CD14-positive monocyte (primary cell): ENCODE measurements at regions not wholly inside any gene's neighbourhood (a gene's known extent, or its start where the extent isn't known, plus 50 kb on each side); places are given as distances from the start of the nearest gene placed in this dataset.
"Not testable (repeated sequence)": the region's sequence is repeated elsewhere in the genome, so short reads cannot be mapped to it uniquely, and the experiment has no call there.

Experiments
- DNase-seq, 3 donors: peaks; one replicate each; pipeline ENCODE4 v3.0.0-alpha.2; 2011 to 2022
- H2AFZ ChIP-seq: 2 replicates; pipeline ENCODE4 v1.6.0; 2012; ENCODE audit warnings: mild to moderate bottlenecking, low read depth, low read length, inconsistent platforms; ENCODE audit not compliant: insufficient read depth, poor library complexity, severe bottlenecking
- H3K27ac ChIP-seq, 2 donors: 1 replicate in 1 of 2; 2 replicates in 1 of 2; pipeline ENCODE4 v1.5.1; 2012 to 2013; ENCODE audit warnings: low read length in 2 of 2, control low read depth in 1 of 2, inconsistent platforms in 1 of 2, low read depth in 1 of 2, mild to moderate bottlenecking in 1 of 2
- H3K27me3 ChIP-seq, 2 donors: one replicate each; pipeline versions ENCODE4 v1.6.0 to v1.6.1; 2011 to 2013; ENCODE audit warnings: low read length in 2 of 2; ENCODE audit not compliant: control insufficient read depth in 2 of 2, insufficient read depth in 2 of 2
- H3K36me3 ChIP-seq, 2 donors: replicated peaks in 1 of 2; 1 replicate in 1 of 2; 2 replicates in 1 of 2; pipeline versions ENCODE4 v1.5.1 to v1.6.1; 2012 to 2013; ENCODE audit warnings: low read length in 2 of 2, control low read depth in 1 of 2, inconsistent platforms in 1 of 2, mild to moderate bottlenecking in 1 of 2; ENCODE audit not compliant: insufficient read depth in 2 of 2, control insufficient read depth in 1 of 2
- H3K4me1 ChIP-seq, 2 donors: 1 replicate in 1 of 2; 2 replicates in 1 of 2; pipeline versions ENCODE4 v1.5.1 to v1.6.1; 2012 to 2013; ENCODE audit warnings: low read length in 2 of 2, control low read depth in 1 of 2, inconsistent platforms in 1 of 2, mild to moderate bottlenecking in 1 of 2, moderate library complexity in 1 of 2; ENCODE audit not compliant: insufficient read depth in 2 of 2, control insufficient read depth in 1 of 2
- H3K4me2 ChIP-seq: replicated peaks from 2 replicates; pipeline ENCODE3; 2012; ENCODE audit warnings: low read length, moderate library complexity, mild to moderate bottlenecking; ENCODE audit not compliant: poor library complexity, severe bottlenecking; ENCODE audit errors: extremely low read depth
- H3K4me3 ChIP-seq, 3 experiments: fragments of 200-600 bp in 1 of 3; sonication (generic) in 1 of 3; replicated peaks in 1 of 3; 1 replicate in 2 of 3; 2 replicates in 1 of 3; pipeline ENCODE4 v1.5.1; 2011 to 2013; ENCODE audit warnings: low read length in 3 of 3, mild to moderate bottlenecking in 3 of 3, control low read depth in 2 of 3, low read depth in 2 of 3, inconsistent platforms in 1 of 3, moderate library complexity in 1 of 3
- H3K79me2 ChIP-seq: 2 replicates; pipeline ENCODE4 v1.6.0; 2012; ENCODE audit warnings: mild to moderate bottlenecking, control low read depth, inconsistent platforms, low read length, moderate library complexity; ENCODE audit not compliant: insufficient read depth
- H3K9ac ChIP-seq: 2 replicates; pipeline ENCODE4 v1.6.0; 2017; ENCODE audit warnings: low read length, mild to moderate bottlenecking; ENCODE audit not compliant: insufficient read depth, poor library complexity, severe bottlenecking
- H3K9me3 ChIP-seq, 2 donors: replicated peaks in 1 of 2; 1 replicate in 1 of 2; 2 replicates in 1 of 2; pipeline versions ENCODE4 v1.5.1 to v1.6.1; 2012 to 2013; ENCODE audit warnings: low read length in 2 of 2, control low read depth in 1 of 2; ENCODE audit not compliant: control insufficient read depth in 1 of 2, insufficient read depth in 1 of 2
- H4K20me1 ChIP-seq: 2 replicates; pipeline ENCODE4 v1.6.0; 2012; ENCODE audit warnings: mild to moderate bottlenecking, low read length, control low read depth, moderate library complexity; ENCODE audit not compliant: insufficient read depth
- H3K27ac Mint-ChIP-seq, 7 donors: one replicate each; pipeline ENCODE4 v1.8.0; 2020; ENCODE audit warnings: mild to moderate bottlenecking in 7 of 7, mixed read lengths in 7 of 7, moderate library complexity in 6 of 7, inconsistent platforms in 2 of 7
- H3K27me3 Mint-ChIP-seq, 3 donors: one replicate each; pipeline ENCODE4 v1.8.0; 2021 to 2022; ENCODE audit warnings: low read depth in 3 of 3, mild to moderate bottlenecking in 3 of 3, mixed read lengths in 3 of 3, moderate library complexity in 3 of 3, inconsistent platforms in 1 of 3
- H3K36me3 Mint-ChIP-seq, 2 donors: one replicate each; pipeline ENCODE4 v1.8.0; 2020; ENCODE audit warnings: mixed read lengths in 2 of 2, inconsistent platforms in 1 of 2, mild to moderate bottlenecking in 1 of 2
- H3K4me1 Mint-ChIP-seq: one replicate; pipeline ENCODE4 v1.8.0; 2020; ENCODE audit warnings: mild to moderate bottlenecking, mixed read lengths
- H3K4me3 Mint-ChIP-seq, 2 donors: one replicate each; pipeline ENCODE4 v1.8.0; 2020; ENCODE audit warnings: mild to moderate bottlenecking in 2 of 2, mixed read lengths in 2 of 2, moderate library complexity in 1 of 2
- H3K9me3 Mint-ChIP-seq, 7 donors: one replicate each; pipeline ENCODE4 v1.8.0; 2020 to 2022; ENCODE audit warnings: mixed read lengths in 7 of 7, mild to moderate bottlenecking in 6 of 7, moderate library complexity in 6 of 7, inconsistent platforms in 2 of 7
- CTCF ChIP-seq: fragments of 200-600 bp; IDR thresholded peaks from one replicate; pipeline ENCODE4 v1.8.0; 2022; ENCODE audit warnings: antibody characterized with exemption, mild to moderate bottlenecking
- WGBS: methylation state at CpG from one replicate; pipeline ENCODE4 v1.1.5; 2013; ENCODE audit warnings: missing lambda C conversion rate; ENCODE audit not compliant: insufficient coverage; 5-methylcytosine and 5-hydroxymethylcytosine counted together
- intact Hi-C, 2 donors: fragments of 100-400 bp; cut with micrococcal nuclease; formaldehyde crosslinking; loops; one replicate each; pipeline versions ENCODE4 v1.15.0 to v1.15.1; 2023

DNA sequence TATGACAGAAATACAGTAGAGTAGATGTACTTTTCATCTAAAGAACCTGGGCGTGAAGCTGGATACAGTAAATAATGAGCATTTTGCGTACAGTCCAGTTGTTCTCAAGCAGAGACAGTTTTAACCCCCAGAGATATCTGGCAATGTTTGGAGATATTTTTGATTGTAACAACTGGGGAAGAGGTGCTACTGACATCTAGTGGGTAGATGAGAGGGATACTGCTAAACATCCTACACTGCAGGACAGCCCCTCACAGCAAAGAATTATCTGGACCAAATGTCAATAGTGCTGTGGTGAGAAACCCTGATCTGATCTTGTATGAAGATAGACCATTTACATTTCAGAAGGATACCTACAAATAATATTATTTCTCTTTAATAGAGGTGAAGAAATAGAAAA is 200.2 kb upstream of the FAM47A start:
- Mint-ChIP-seq H3K9me3 (peaks cover 0 to 4% (median 0%) of the 10 kb centered on the region in 7 donors), H3K27ac (no peak overlapping the region), H3K36me3 (no peaks in the 10 kb centered on the region), H3K4me3 (no peak overlapping the region), H3K27me3 (peaks cover 0 to 4% (median 0%) of the 10 kb centered on the region in 3 donors), H3K4me1 (no peaks in the 10 kb centered on the region)
- TF ChIP-seq CTCF, result no peak
- H3K4me2 ChIP-seq, result no peak overlapping the region
- intact Hi-C loops, result no loop called here
- no peaks in the 10 kb centered on the region for H3K27me3 ChIP-seq
- H3K27ac ChIP-seq, result no peak overlapping the region
- WGBS, result no CpG with 5 or more reads among the region's 2 CpGs
- no peaks in the 10 kb centered on the region for H3K4me1 ChIP-seq
- H3K36me3 ChIP-seq, result no peaks in the 10 kb centered on the region
- H3K9ac ChIP-seq, result no peak overlapping the region
- no peak overlapping the region for H2AFZ ChIP-seq
- no peaks in the 10 kb centered on the region for H4K20me1 ChIP-seq
- no peaks in the 10 kb centered on the region for H3K79me2 ChIP-seq
- no peak overlapping the region for H3K4me3 ChIP-seq
- no peaks in the 10 kb centered on the region for H3K9me3 ChIP-seq
- DNase-seq, result no peak

- Histone ChIP-seq H3K4me2 (no peak overlapping the region), H3K9me3 (no peaks in the 10 kb centered on the region), H3K4me1 (no peaks in the 10 kb centered on the region), H3K27ac (no peak overlapping the region), H3K27me3 (no peaks in the 10 kb centered on the region), H4K20me1 (no peaks in the 10 kb centered on the region), H3K79me2 (no peaks in the 10 kb centered on the region), H3K36me3 (no peaks in the 10 kb centered on the region), H3K4me3 (no peak overlapping the region), H2AFZ (no peak overlapping the region), H3K9ac (no peak overlapping the region)
- no peak for DNase-seq
- intact Hi-C loops, result no loop called here
- no peak for TF ChIP-seq CTCF
- no peak overlapping the region for H3K27ac Mint-ChIP-seq
- H3K9me3 Mint-ChIP-seq, result no peaks in the 10 kb centered on the region
- H3K4me3 Mint-ChIP-seq, result no peak overlapping the region
- no peaks in the 10 kb centered on the region for H3K36me3 Mint-ChIP-seq
- H3K4me1 Mint-ChIP-seq, result no peaks in the 10 kb centered on the region
- peaks cover 0 to 2% (median 0%) of the 10 kb centered on the region in 3 donors for H3K27me3 Mint-ChIP-seq
- no CpG with 5 or more reads among the region's 2 CpGs for WGBS
Measured at GRCh38 chrX:34325460-34325859, 193.3 kb upstream of the FAM47A start.

- H3K4me1 Mint-ChIP-seq, H4K20me1 ChIP-seq, H3K9me3 ChIP-seq, H3K79me2 ChIP-seq, H3K9me3 Mint-ChIP-seq, H3K4me3 ChIP-seq, H3K4me3 Mint-ChIP-seq, H3K36me3 Mint-ChIP-seq, H3K27me3 Mint-ChIP-seq, H3K27ac Mint-ChIP-seq, DNase-seq, H3K27ac ChIP-seq, H2AFZ ChIP-seq, H3K4me1 ChIP-seq, intact Hi-C loops, H3K4me2 ChIP-seq, H3K36me3 ChIP-seq, H3K9ac ChIP-seq, H3K27me3 ChIP-seq: not testable (repeated sequence)
- 93% methylated on average over 2 of the region's 16 CpGs for WGBS
Measured at GRCh38 chrX:34320424-34320823, 188.3 kb upstream of the FAM47A start.
